SK-N-SH treated with all-trans-retinoic acid at 6 μM for 48 hours (cell line): ENCODE measurements at regions not wholly inside any gene's neighbourhood (a gene's known extent, or its start where the extent isn't known, plus 50 kb on each side); places are given as distances from the start of the nearest gene placed in this dataset.

Experiments used
- ATAC-seq: fragments of 200-7000 bp; cut with Tn5 transposase; 3 replicates; pipeline ENCODE4 v1.9.1; 2020; ENCODE audit warnings: mild to moderate bottlenecking, moderate library complexity
- ARNTL ChIP-seq: fragments of 450-650 bp; formaldehyde crosslinking; IDR thresholded peaks from 2 replicates; pipeline ENCODE4 v1.5.0; 2020; ENCODE audit warnings: low read depth, mild to moderate bottlenecking, moderate library complexity, borderline replicate concordance
- BACH2 ChIP-seq: fragments of 250-450 bp; sonication (Bioruptor Pico); IDR thresholded peaks from 2 replicates; pipeline ENCODE4 v1.9.0; 2021; ENCODE audit warnings: mild to moderate bottlenecking, borderline replicate concordance
- CSDC2 ChIP-seq: fragments of 250-450 bp; sonication (Bioruptor Pico); IDR thresholded peaks from 2 replicates; pipeline ENCODE4 v1.5.0; 2020; ENCODE audit warnings: mild to moderate bottlenecking, moderate library complexity
- CSRNP3 ChIP-seq: fragments of 250-450 bp; sonication (Bioruptor Pico); IDR thresholded peaks from 2 replicates; pipeline ENCODE4 v1.5.1; 2021; ENCODE audit warnings: mild to moderate bottlenecking, moderate library complexity
- ESRRG ChIP-seq: fragments of 250-450 bp; sonication (Bioruptor Pico); IDR thresholded peaks from 2 replicates; pipeline ENCODE4 v1.6.1; 2021; ENCODE audit warnings: mild to moderate bottlenecking
- ISL1 ChIP-seq: fragments of 250-450 bp; sonication (Bioruptor Pico); IDR thresholded peaks from 2 replicates; pipeline ENCODE4 v2.1.2; 2022; ENCODE audit warnings: mild to moderate bottlenecking, moderate library complexity
- OSR1 ChIP-seq: fragments of 250-450 bp; sonication (Bioruptor Pico); IDR thresholded peaks from 2 replicates; pipeline ENCODE4 v1.8.0; 2022; ENCODE audit warnings: moderate library complexity, mild to moderate bottlenecking, inconsistent platforms
- POU6F1 ChIP-seq: fragments of 250-450 bp; sonication (Bioruptor Pico); IDR thresholded peaks from 2 replicates; pipeline ENCODE4 v1.8.0; 2021; ENCODE audit warnings: low read depth, mild to moderate bottlenecking, moderate library complexity, borderline replicate concordance
- PPARA ChIP-seq: fragments of 250-450 bp; sonication (Bioruptor Pico); IDR thresholded peaks from 2 replicates; pipeline ENCODE4 v1.5.0; 2020; ENCODE audit warnings: mild to moderate bottlenecking, borderline replicate concordance
- RARB ChIP-seq: fragments of 250-450 bp; sonication (Bioruptor Pico); IDR thresholded peaks from 2 replicates; pipeline ENCODE4 v1.8.0; 2021; ENCODE audit warnings: mild to moderate bottlenecking, moderate library complexity
- SNAI2 ChIP-seq: fragments of 250-450 bp; sonication (Bioruptor Pico); IDR thresholded peaks from 2 replicates; pipeline ENCODE4 v1.5.0; 2020; ENCODE audit warnings: mild to moderate bottlenecking, moderate library complexity
- TCF4 ChIP-seq: fragments of 250-450 bp; sonication (Bioruptor Pico); IDR thresholded peaks from 2 replicates; pipeline ENCODE4 v1.8.0; 2021; ENCODE audit warnings: mild to moderate bottlenecking, moderate library complexity, borderline replicate concordance
- TOX ChIP-seq: fragments of 250-450 bp; sonication (Bioruptor Pico); IDR thresholded peaks from 2 replicates; pipeline ENCODE4 v1.8.0; 2021; ENCODE audit warnings: mild to moderate bottlenecking, moderate library complexity, borderline replicate concordance
- TSHZ2 ChIP-seq: fragments of 250-450 bp; sonication (Bioruptor Pico); IDR thresholded peaks from 2 replicates; pipeline ENCODE4 v1.5.0; 2020; ENCODE audit warnings: mild to moderate bottlenecking, moderate library complexity
- ZC3H10 ChIP-seq: fragments of 250-450 bp; sonication (Bioruptor Pico); IDR thresholded peaks from 2 replicates; pipeline ENCODE4 v1.5.1; 2021; ENCODE audit warnings: mild to moderate bottlenecking, moderate library complexity
- ZFP3 ChIP-seq: fragments of 250-450 bp; sonication (Bioruptor Pico); IDR thresholded peaks from 2 replicates; pipeline ENCODE4 v1.5.0; 2020; ENCODE audit warnings: mild to moderate bottlenecking, moderate library complexity
- ZNF565 ChIP-seq: fragments of 450-650 bp; formaldehyde crosslinking; conservative IDR thresholded peaks from 2 replicates; pipeline ENCODE4 v1.5.0; 2020; ENCODE audit warnings: low read depth, mild to moderate bottlenecking, moderate library complexity
- ZNF70 ChIP-seq: fragments of 450-650 bp; formaldehyde crosslinking; IDR thresholded peaks from 2 replicates; pipeline ENCODE4 v1.5.0; 2020; ENCODE audit warnings: mild to moderate bottlenecking, moderate library complexity
- ZNF8 ChIP-seq: fragments of 450-650 bp; formaldehyde crosslinking; IDR thresholded peaks from 2 replicates; pipeline ENCODE4 v1.5.0; 2020; ENCODE audit warnings: mild to moderate bottlenecking, moderate library complexity
- TF ChIP-seq, protein P1 (sequence below): fragments of 250-450 bp; sonication (Bioruptor Pico); IDR thresholded peaks from 2 replicates; pipeline ENCODE4 v1.5.1; 2020; ENCODE audit warnings: low read depth, mild to moderate bottlenecking, moderate library complexity

GRCh38 chr4:177052211-177052934 lies 257.3 kb upstream of the NEIL3 start:
- TF ChIP-seq, protein P1, sequence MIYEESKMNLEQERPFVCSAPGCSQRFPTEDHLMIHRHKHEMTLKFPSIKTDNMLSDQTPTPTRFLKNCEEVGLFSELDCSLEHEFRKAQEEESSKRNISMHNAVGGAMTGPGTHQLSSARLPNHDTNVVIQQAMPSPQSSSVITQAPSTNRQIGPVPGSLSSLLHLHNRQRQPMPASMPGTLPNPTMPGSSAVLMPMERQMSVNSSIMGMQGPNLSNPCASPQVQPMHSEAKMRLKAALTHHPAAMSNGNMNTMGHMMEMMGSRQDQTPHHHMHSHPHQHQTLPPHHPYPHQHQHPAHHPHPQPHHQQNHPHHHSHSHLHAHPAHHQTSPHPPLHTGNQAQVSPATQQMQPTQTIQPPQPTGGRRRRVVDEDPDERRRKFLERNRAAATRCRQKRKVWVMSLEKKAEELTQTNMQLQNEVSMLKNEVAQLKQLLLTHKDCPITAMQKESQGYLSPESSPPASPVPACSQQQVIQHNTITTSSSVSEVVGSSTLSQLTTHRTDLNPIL (CRISPR knock-in tag), result no peak
- TF ChIP-seq ISL1 (no peak), CSRNP3 (no peak), TOX (no peak), ESRRG (CRISPR knock-in tag) (no peak), ARNTL (CRISPR knock-in tag) (no peak)
- ATAC-seq, result no peak

- ATAC-seq, result no peak
- no peak for TF ChIP-seq ZNF565
- TF ChIP-seq ISL1, result no peak
- no peak for TF ChIP-seq TSHZ2 (CRISPR knock-in tag)
- no peak for TF ChIP-seq OSR1 (CRISPR knock-in tag)
- TF ChIP-seq ZFP3 (CRISPR knock-in tag), result no peak
- TF ChIP-seq PPARA (CRISPR knock-in tag), result no peak
- TF ChIP-seq ZNF70 (CRISPR knock-in tag), result no peak
- TF ChIP-seq ZC3H10, result no peak
- TF ChIP-seq ESRRG (CRISPR knock-in tag), result no peak
- no peak for TF ChIP-seq SNAI2 (CRISPR knock-in tag)
- TF ChIP-seq RARB (CRISPR knock-in tag), result no peak
Measured at GRCh38 chr4:177057186-177057585, 252.5 kb upstream of the NEIL3 start.

DNA sequence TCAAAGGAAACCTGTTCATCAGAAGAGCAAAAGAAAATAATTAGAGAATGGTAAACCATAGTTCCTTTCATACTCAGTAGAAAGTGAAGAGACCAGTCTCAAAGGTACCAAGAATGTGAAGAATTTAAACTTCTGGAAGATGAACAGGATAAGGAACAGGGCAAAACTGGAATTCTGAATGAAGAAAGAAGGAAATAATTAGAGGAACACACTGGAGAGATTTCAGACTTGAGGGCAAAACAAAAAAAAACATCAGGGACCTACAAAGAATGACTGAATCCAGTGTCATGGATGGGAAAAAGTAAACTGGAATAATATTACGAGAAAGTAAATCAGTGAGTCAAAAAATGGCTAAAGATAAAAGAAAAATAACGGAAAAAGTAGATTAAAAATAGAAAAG lies 245.6 kb upstream of the NEIL3 start:
- TF ChIP-seq ISL1, result no peak
- TF ChIP-seq ZFP3 (CRISPR knock-in tag), result no peak
- TF ChIP-seq ZNF565, result no peak
- no peak for TF ChIP-seq CSRNP3
- TF ChIP-seq, all 23 proteins: peak for 0
- ATAC-seq, result no peak

DNA sequence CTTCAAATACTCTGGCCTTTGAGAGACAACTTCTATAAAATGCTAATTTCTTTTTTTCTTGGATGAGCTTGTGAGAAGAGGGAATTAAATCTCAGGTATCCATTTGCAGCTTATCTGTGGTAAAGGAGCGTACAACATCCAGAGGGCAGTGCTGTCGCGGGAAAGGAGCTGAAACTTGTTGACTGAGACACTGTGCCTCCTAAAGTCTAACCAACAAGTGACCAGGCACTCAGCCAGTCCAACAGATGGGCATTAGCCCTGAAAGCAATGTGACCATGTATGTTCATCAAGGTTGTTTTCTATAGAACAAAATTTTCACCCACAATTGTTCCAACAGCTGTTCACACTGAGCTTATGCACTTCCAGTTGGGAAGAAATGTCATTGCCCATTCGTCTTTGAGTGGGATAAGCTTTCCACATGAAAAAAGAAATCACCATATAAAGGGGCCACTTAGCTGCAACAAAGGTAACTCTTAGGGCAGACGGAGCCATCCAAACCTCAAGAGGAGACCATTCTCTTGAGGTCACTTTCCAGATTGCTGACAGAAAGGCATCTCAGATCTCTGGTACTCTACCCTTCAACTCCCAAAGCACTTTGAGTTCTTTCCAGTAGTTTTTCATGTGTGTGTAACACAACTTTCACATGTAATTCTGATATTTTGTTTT lies 244.8 kb upstream of the NEIL3 start:
- ATAC-seq, result no peak
- no peak for TF ChIP-seq TCF4 (CRISPR knock-in tag)
- TF ChIP-seq ZFP3 (CRISPR knock-in tag), result no peak
- no peak for TF ChIP-seq ZNF8 (CRISPR knock-in tag)
- no peak for TF ChIP-seq POU6F1
- TF ChIP-seq CSRNP3, result no peak
- TF ChIP-seq BACH2 (CRISPR knock-in tag), result no peak
- TF ChIP-seq ZNF70 (CRISPR knock-in tag), result no peak
- no peak for TF ChIP-seq CSDC2 (CRISPR knock-in tag)
